Sigmoid colon (tissue), 3 donors: ENCODE measurements at regions not wholly inside any gene's neighbourhood (a gene's known extent, or its start where the extent isn't known, plus 50 kb on each side); places are given as distances from the start of the nearest gene placed in this dataset.

Experiments used
- CTCF ChIP-seq, 4 experiments: fragments of 450-650 bp in 3 of 4; fragments of 200-600 bp in 1 of 4; IDR thresholded peaks; one replicate each; pipeline ENCODE4 v1.5.1; 2016 to 2019; ENCODE audit warnings: antibody characterized with exemption in 4 of 4, mild to moderate bottlenecking in 3 of 4, moderate library complexity in 2 of 4
- POLR2A ChIP-seq, 2 donors: fragments of 450-650 bp; IDR thresholded peaks; one replicate each; pipeline ENCODE4 v1.6.1; 2016; ENCODE audit warnings: antibody characterized with exemption in 2 of 2, mild to moderate bottlenecking in 2 of 2, moderate library complexity in 2 of 2

- TF ChIP-seq CTCF (IDR thresholded peaks at IDR 0.05) (no peak), POLR2A (IDR thresholded peaks at IDR 0.05) (no peak)
Measured at GRCh38 chr16:51289336-51289735, 138.3 kb upstream of the SALL1 start.
